DMS79 treated with DMSO at 0.1 percent for 48 hours (cell line): ENCODE measurements at regions not wholly inside any gene's neighbourhood (a gene's known extent, or its start where the extent isn't known, plus 50 kb on each side); places are given as distances from the start of the nearest gene placed in this dataset.
A peak's percentile ranks its signal among the peaks of the same experiment; 100 is the strongest.

Experiments
- DNase-seq: peaks from one replicate; lab custom pipeline; 2025; lab: John Stamatoyannopoulos, UW

GRCh38 chr10:90470966-90471365 is 386.9 kb downstream of the HTR7 start:
- no peak for DNase-seq

- no peak for DNase-seq
Measured at GRCh38 chr10:90480466-90480865, 377.4 kb downstream of the HTR7 start.

- no peak for DNase-seq
Measured at GRCh38 chr10:90481326-90481923, 376.4 kb downstream of the HTR7 start.

DNA sequence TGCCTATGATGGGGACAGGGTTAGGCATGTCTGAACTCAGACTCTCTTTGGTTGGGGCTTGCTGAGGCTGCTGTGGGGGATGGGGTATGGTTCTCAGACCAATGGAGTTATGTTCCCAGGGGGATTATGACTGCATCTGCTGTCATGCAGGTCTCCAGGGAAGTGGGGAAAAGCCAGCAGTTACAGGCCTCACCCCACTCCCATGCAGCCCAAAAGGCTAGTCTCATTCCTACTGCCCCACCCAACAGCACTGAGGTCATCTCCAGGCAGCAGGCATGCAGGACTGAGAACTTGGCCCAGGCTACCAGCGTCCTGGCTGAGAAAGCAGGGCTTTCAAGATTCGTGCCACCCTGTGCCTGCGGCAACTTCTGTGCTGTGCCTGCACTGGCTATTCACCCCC is 373.3 kb downstream of the HTR7 start:
- no peak for DNase-seq

GRCh38 chr10:90494183-90494582 is 363.7 kb downstream of the HTR7 start:
- DNase-seq, result no peak

- no peak for DNase-seq
Measured at GRCh38 chr10:90504172-90504571, 353.7 kb downstream of the HTR7 start.

GRCh38 chr10:90526721-90527120 is 331.1 kb downstream of the HTR7 start:
- DNase-seq, result no peak

DNA sequence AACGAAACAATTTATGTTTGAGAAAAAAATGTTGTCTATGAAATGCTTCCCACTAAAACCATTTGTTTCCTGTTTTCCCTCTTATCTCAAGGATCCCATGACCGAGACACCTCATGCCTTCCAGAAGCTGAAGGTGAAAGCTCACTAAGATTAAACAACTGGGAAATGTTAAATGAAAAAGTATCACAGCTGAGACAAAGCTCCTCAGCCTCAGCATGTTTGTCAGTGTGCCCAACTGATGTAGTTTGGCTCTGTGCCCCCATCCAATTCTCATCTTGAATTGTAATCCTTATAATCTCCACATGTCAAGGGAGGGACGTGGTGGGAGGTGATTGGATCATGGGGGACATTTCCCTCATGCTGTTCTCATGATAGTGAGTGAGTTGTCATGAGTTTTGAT is 327.3 kb downstream of the HTR7 start:
- DNase-seq, result no peak

GRCh38 chr10:90557385-90557784 is 300.5 kb downstream of the HTR7 start:
- no peak for DNase-seq

DNA sequence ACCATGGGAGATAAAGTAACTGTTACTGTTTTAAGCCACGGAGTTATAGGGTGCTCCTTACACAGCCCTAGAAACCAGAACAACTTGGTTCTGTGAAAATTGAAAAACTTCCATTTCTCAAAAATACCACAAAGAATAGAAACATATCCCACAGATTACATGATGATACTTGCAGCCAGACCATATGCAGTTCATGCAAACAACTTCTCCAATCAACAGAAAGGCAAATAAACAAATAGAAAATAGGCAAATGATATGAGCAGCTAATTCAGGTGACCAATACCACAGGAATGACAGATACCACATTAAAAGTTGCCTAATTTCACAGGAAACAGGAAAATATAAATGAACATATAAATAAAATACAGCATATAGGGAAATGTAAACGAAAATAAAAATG is 297.5 kb downstream of the HTR7 start:
- DNase-seq, result no peak

- DNase-seq, result no peak
Measured at GRCh38 chr10:90561666-90562065, 296.2 kb downstream of the HTR7 start.

DNA sequence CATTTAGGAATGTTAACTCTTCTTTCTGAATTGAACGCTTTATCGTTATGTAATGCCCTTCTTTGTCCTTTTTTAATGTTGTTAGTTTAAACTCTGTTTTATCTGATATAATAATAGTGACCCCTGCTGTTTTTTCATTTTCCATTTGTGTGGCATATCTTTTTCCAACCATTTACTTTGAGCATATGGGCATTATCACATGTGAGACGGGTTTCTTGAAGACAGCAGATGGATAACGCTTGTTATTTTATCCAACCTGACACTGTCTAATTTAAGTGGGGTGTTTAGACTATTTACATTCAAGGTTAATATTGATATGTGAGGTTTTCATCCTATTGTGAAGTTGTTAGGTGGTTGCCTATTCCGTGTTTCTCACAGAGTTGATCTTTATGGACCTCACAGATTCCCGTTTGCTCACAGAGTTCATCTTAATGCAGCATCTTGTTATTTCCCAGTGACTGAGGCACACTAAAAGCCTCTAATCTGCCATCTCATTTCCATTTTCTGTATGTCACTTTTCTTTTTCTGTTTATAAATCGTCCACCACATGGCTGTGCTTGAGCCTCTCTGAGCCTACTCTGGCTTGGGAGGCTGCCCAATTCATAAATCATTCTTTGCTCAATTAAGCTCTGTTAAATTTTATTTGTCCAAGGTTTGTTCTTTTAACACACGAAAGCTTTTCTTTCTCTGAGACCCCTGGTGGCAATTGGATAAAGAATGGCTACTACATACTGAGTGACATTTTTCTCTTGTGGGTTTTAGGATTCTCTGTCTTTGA is 286.2 kb downstream of the HTR7 start:
- no peak for DNase-seq

- DNase-seq, result no peak
Measured at GRCh38 chr10:90575125-90575524, 282.7 kb downstream of the HTR7 start.

GRCh38 chr10:90577569-90577968 is 280.3 kb downstream of the HTR7 start:
- no peak for DNase-seq

DNA sequence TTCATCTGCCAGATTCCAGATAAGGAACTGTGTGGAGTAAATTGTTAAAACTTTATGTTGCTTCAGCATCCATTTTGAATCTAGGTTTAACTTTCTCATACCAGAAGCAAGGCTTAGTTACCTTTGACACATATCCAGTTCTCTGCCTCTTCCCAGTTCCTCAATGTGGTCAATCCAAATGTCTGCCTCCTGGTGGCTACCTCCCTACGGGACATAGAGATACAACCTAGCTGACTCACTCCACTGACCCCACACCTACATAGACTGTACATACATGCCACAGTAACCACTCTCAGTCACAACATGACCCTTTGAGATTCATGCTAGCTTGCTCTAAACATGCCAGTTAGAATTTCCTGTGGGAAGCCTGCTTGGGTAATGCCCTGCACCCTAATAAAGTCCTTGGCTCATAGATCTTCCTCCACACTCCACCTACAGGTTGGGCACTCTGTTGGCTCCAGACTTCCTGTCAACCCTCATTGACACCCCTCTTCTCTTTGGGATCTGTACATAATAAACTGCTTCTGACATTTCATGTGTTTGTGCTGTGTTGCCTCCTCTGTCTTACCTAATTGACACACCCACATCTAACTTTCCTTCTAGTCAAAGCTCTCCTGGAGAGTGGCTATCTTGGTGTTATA is 278.1 kb downstream of the HTR7 start:
- no peak for DNase-seq

DNA sequence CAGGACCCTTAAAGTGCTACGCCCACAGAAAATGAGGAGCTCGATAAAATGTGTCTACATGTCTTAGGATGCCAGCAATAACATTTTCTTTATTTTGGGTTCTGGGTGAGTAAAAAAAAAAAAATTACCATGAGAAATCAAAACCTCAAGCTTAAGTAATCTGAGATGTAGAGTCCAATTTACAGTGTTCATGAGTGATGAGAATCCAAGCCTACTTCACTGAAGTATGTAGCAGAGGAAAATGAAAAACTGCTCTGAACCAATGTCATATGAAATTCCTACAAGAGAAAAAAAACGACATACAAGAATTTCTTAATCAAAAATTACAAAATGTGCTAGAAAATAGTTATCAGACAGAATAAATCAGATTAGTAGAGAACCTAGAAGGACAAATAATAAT is 274.4 kb downstream of the HTR7 start:
- no peak for DNase-seq

GRCh38 chr10:90587081-90587491 is 270.8 kb downstream of the HTR7 start:
- DNase-seq, result no peak

DNA sequence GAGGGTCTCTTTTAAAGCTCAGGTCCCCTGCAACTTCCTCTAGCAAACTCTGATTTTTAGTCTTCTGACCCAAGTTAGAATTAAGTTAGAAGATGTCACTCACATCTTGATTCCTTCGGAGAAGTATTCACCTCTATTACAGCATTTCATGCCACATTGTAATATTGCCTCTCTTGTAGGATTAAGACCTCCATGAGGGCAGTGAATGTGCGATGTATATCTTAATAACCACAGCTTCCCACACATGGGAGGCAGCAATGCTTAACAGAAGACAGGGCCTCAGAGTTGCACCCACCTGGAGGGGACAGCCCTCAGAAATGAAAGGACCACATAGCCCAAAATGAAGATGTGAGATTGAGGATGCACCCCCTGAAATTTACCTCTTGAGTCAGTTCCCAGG is 270.3 kb downstream of the HTR7 start:
- DNase-seq, result no peak

DNA sequence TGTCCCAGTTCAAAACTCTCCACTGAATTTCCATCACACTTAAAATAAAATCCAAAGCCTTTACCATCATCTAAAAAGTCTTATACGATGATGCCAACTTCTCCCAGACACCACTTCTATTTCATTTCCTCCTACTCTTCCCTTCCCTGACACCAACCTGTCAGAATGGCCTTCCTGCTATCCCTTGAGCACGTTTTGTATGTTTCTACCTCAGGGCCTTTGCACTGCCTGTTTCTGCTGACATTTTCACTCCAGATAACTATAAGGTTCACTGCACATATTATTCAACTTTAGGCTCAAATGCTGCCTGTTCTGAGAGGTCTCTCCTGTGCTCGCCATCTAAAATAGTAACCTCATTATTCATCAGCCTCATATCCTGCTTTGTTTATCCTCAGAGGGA is 269.6 kb downstream of the HTR7 start:
- DNase-seq, result no peak

GRCh38 chr10:90589825-90590224 is 268.0 kb downstream of the HTR7 start:
- no peak for DNase-seq

GRCh38 chr10:90591629-90592028 is 266.2 kb downstream of the HTR7 start:
- no peak for DNase-seq

DNA sequence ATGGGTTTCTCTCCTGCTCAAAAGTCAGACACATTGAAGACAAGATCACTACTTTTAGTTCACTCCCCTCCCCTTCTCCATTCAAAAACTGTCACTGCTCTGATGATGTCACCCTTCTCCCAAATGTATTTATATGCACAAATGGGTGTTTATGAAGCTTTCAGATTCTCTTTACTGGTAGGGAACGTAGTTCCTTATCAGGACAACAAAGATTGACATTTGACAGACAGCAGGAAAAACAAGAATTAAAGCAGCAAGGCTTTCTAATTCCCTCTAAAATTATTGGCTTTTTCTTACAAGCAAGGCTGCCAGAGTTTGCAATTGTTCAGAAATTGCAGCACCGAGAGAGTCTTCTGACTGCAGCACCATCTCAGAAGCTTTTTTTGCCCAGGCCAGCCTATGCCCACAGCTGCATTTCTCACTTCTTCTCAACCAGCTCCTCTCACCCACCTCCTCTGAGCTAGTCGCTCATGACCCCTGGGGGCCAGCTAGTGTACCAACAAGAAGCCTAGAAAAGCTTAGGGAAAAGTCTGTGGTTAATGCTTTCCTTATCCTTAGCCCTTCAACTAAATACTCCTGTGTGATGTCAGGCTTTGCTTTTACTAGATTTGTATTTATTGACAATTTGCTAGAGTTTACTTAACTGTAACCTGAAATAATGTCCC is 265.1 kb downstream of the HTR7 start:
- DNase-seq, result peak; percentile 42

- no peak for DNase-seq
Measured at GRCh38 chr10:90598513-90598912, 259.3 kb downstream of the HTR7 start.
